ENCODE measurements at regions not wholly inside any gene's neighbourhood (a gene's known extent, or its start where the extent isn't known, plus 50 kb on each side); places are given as distances from the start of the nearest gene placed in this dataset.

DNA sequence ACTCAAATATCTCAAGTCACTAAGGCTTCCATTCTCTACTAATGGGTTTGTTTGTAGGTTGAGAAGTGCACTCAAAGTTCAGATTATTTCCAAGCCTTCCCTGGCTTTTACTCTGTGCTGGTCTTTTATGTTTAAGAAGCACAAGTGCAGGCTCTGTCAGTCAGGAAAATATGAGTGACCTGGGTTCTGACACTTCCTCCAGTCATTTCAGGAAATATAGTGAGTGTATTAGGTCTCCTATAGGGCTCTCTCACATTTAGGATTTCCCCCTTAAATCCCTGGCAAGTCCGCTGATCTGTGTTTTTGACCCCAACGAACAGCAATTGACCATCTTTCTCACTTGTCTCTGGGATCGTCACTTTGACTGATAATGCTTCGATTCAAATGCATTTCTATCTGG, 210.2 kb downstream of the ARPP21 start:
- ATAC-seq, result no peak
- no peak for TF ChIP-seq CSDC2 (CRISPR knock-in tag; IDR thresholded peaks at IDR 0.05)
- TF ChIP-seq ZFP30 (CRISPR knock-in tag; IDR thresholded peaks at IDR 0.05), result no peak
- no peak for TF ChIP-seq RARB (CRISPR knock-in tag; IDR thresholded peaks at IDR 0.05)
- TF ChIP-seq ZNF70 (CRISPR knock-in tag; IDR thresholded peaks at IDR 0.05), result no peak
- no peak for TF ChIP-seq ZFP3 (CRISPR knock-in tag; IDR thresholded peaks at IDR 0.05)
- no peak for TF ChIP-seq OSR1 (CRISPR knock-in tag; IDR thresholded peaks at IDR 0.05)
- no peak for TF ChIP-seq ESRRG (CRISPR knock-in tag; IDR thresholded peaks at IDR 0.05)
- TF ChIP-seq, protein P1, sequence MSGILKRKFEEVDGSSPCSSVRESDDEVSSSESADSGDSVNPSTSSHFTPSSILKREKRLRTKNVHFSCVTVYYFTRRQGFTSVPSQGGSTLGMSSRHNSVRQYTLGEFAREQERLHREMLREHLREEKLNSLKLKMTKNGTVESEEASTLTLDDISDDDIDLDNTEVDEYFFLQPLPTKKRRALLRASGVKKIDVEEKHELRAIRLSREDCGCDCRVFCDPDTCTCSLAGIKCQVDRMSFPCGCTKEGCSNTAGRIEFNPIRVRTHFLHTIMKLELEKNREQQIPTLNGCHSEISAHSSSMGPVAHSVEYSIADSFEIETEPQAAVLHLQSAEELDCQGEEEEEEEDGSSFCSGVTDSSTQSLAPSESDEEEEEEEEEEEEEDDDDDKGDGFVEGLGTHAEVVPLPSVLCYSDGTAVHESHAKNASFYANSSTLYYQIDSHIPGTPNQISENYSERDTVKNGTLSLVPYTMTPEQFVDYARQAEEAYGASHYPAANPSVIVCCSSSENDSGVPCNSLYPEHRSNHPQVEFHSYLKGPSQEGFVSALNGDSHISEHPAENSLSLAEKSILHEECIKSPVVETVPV (CRISPR knock-in tag; IDR thresholded peaks at IDR 0.05), result no peak
- TF ChIP-seq ZNF8 (CRISPR knock-in tag; IDR thresholded peaks at IDR 0.05), result no peak
- TF ChIP-seq, protein P2, sequence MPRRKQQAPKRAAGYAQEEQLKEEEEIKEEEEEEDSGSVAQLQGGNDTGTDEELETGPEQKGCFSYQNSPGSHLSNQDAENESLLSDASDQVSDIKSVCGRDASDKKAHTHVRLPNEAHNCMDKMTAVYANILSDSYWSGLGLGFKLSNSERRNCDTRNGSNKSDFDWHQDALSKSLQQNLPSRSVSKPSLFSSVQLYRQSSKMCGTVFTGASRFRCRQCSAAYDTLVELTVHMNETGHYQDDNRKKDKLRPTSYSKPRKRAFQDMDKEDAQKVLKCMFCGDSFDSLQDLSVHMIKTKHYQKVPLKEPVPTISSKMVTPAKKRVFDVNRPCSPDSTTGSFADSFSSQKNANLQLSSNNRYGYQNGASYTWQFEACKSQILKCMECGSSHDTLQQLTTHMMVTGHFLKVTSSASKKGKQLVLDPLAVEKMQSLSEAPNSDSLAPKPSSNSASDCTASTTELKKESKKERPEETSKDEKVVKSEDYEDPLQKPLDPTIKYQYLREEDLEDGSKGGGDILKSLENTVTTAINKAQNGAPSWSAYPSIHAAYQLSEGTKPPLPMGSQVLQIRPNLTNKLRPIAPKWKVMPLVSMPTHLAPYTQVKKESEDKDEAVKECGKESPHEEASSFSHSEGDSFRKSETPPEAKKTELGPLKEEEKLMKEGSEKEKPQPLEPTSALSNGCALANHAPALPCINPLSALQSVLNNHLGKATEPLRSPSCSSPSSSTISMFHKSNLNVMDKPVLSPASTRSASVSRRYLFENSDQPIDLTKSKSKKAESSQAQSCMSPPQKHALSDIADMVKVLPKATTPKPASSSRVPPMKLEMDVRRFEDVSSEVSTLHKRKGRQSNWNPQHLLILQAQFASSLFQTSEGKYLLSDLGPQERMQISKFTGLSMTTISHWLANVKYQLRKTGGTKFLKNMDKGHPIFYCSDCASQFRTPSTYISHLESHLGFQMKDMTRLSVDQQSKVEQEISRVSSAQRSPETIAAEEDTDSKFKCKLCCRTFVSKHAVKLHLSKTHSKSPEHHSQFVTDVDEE (CRISPR knock-in tag; IDR thresholded peaks at IDR 0.05), result no peak
- no peak for TF ChIP-seq ISL1 (CRISPR knock-in tag; IDR thresholded peaks at IDR 0.05)
- TF ChIP-seq ZC3H10 (CRISPR knock-in tag; IDR thresholded peaks at IDR 0.05), result no peak

DNA sequence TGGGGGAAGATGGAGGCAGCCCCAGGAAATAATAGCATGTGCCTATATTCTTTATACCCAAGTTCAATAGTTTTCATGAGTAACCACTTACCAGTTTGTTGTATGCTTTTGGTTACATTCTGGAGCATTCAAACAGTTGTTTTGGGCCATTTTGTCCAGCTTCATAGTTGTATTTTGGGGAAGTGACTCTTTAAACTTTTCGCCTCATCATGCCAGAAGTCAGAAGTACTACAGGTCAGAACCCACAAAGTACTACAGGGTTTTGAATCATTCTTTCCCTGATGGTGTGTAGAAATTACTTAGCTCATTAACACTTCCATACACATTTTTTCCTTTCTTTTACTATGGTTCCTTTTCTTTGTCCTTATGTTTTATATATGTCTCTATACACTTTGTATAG, 210.6 kb downstream of the ARPP21 start:
- no peak for TF ChIP-seq ZNF8 (CRISPR knock-in tag; IDR thresholded peaks at IDR 0.05)
- no peak for TF ChIP-seq ZNF70 (CRISPR knock-in tag; IDR thresholded peaks at IDR 0.05)
- no peak for TF ChIP-seq OSR1 (CRISPR knock-in tag; IDR thresholded peaks at IDR 0.05)
- TF ChIP-seq PPARA (CRISPR knock-in tag; IDR thresholded peaks at IDR 0.05; ENCODE audit: borderline replicate concordance), result no peak
- TF ChIP-seq BACH2 (CRISPR knock-in tag; IDR thresholded peaks at IDR 0.05; ENCODE audit: borderline replicate concordance), result no peak
- TF ChIP-seq ZFP3 (CRISPR knock-in tag; IDR thresholded peaks at IDR 0.05), result no peak
- TF ChIP-seq ISL1 (CRISPR knock-in tag; IDR thresholded peaks at IDR 0.05), result no peak
- TF ChIP-seq TOX (CRISPR knock-in tag; IDR thresholded peaks at IDR 0.05; ENCODE audit: borderline replicate concordance), result no peak
- TF ChIP-seq, protein P1 (CRISPR knock-in tag; IDR thresholded peaks at IDR 0.05), result no peak
- TF ChIP-seq GLIS3 (CRISPR knock-in tag; IDR thresholded peaks at IDR 0.05), result no peak
- no peak for TF ChIP-seq RARB (CRISPR knock-in tag; IDR thresholded peaks at IDR 0.05)
- TF ChIP-seq ZNF565 (CRISPR knock-in tag; conservative IDR thresholded peaks at IDR 0.05; ENCODE audit: low read depth), result no peak
- TF ChIP-seq CSDC2 (CRISPR knock-in tag; IDR thresholded peaks at IDR 0.05), result no peak
- TF ChIP-seq, protein P3, sequence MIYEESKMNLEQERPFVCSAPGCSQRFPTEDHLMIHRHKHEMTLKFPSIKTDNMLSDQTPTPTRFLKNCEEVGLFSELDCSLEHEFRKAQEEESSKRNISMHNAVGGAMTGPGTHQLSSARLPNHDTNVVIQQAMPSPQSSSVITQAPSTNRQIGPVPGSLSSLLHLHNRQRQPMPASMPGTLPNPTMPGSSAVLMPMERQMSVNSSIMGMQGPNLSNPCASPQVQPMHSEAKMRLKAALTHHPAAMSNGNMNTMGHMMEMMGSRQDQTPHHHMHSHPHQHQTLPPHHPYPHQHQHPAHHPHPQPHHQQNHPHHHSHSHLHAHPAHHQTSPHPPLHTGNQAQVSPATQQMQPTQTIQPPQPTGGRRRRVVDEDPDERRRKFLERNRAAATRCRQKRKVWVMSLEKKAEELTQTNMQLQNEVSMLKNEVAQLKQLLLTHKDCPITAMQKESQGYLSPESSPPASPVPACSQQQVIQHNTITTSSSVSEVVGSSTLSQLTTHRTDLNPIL (CRISPR knock-in tag; IDR thresholded peaks at IDR 0.05; ENCODE audit: low read depth), result no peak
- TF ChIP-seq SNAI2 (CRISPR knock-in tag; IDR thresholded peaks at IDR 0.05), result no peak
- no peak for TF ChIP-seq ZFP30 (CRISPR knock-in tag; IDR thresholded peaks at IDR 0.05)
- TF ChIP-seq, protein P4, sequence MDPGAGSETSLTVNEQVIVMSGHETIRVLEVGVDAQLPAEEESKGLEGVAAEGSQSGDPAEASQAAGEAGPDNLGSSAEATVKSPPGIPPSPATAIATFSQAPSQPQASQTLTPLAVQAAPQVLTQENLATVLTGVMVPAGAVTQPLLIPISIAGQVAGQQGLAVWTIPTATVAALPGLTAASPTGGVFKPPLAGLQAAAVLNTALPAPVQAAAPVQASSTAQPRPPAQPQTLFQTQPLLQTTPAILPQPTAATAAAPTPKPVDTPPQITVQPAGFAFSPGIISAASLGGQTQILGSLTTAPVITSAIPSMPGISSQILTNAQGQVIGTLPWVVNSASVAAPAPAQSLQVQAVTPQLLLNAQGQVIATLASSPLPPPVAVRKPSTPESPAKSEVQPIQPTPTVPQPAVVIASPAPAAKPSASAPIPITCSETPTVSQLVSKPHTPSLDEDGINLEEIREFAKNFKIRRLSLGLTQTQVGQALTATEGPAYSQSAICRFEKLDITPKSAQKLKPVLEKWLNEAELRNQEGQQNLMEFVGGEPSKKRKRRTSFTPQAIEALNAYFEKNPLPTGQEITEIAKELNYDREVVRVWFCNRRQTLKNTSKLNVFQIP (CRISPR knock-in tag; IDR thresholded peaks at IDR 0.05; ENCODE audit: borderline replicate concordance, low read depth), result no peak
- TF ChIP-seq ESRRG (CRISPR knock-in tag; IDR thresholded peaks at IDR 0.05), result no peak
- TF ChIP-seq TCF4 (CRISPR knock-in tag; IDR thresholded peaks at IDR 0.05; ENCODE audit: borderline replicate concordance), result no peak
- TF ChIP-seq, protein P5, sequence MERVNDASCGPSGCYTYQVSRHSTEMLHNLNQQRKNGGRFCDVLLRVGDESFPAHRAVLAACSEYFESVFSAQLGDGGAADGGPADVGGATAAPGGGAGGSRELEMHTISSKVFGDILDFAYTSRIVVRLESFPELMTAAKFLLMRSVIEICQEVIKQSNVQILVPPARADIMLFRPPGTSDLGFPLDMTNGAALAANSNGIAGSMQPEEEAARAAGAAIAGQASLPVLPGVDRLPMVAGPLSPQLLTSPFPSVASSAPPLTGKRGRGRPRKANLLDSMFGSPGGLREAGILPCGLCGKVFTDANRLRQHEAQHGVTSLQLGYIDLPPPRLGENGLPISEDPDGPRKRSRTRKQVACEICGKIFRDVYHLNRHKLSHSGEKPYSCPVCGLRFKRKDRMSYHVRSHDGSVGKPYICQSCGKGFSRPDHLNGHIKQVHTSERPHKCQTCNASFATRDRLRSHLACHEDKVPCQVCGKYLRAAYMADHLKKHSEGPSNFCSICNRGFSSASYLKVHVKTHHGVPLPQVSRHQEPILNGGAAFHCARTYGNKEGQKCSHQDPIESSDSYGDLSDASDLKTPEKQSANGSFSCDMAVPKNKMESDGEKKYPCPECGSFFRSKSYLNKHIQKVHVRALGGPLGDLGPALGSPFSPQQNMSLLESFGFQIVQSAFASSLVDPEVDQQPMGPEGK (CRISPR knock-in tag; IDR thresholded peaks at IDR 0.05; ENCODE audit: borderline replicate concordance), result no peak
- ATAC-seq, result no peak
